ENCODE measurements at regions not wholly inside any gene's neighbourhood (a gene's known extent, or its start where the extent isn't known, plus 50 kb on each side); places are given as distances from the start of the nearest gene placed in this dataset.

DNA sequence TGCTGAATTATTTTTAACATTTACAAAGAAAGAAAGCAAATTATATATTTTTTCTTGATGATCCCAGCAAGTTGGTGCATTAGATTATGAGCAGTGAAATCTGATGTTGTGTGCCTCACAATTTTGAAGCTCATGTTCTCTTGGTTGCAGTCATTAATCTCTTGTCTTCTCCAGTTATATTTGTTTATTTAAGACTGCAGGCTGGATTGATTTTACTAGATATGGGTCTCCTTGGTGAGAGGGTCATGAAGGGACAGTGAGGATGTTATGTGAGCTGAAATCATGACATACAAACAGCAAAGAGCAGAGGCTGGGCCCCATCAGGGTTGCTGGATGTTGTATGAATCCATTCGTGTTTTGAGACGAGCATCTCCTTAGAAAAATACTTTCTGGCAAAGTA lies 64.2 kb upstream of the AKIRIN2 start:
- H2AFZ ChIP-seq (ENCODE audit: control insufficient read depth, low read length) = no peak overlapping the region
- H3K4me2 ChIP-seq (ENCODE audit: control insufficient read depth, extremely low read depth, insufficient read depth, low read depth, low read length) = no peak overlapping the region
- no peaks in the 10 kb centered on the region for H3K36me3 ChIP-seq (ENCODE audit: control insufficient read depth in 2 of 2, extremely low read depth in 1 of 2, insufficient read depth in 2 of 2, low read length in 2 of 2)
- TF ChIP-seq, protein P1, sequence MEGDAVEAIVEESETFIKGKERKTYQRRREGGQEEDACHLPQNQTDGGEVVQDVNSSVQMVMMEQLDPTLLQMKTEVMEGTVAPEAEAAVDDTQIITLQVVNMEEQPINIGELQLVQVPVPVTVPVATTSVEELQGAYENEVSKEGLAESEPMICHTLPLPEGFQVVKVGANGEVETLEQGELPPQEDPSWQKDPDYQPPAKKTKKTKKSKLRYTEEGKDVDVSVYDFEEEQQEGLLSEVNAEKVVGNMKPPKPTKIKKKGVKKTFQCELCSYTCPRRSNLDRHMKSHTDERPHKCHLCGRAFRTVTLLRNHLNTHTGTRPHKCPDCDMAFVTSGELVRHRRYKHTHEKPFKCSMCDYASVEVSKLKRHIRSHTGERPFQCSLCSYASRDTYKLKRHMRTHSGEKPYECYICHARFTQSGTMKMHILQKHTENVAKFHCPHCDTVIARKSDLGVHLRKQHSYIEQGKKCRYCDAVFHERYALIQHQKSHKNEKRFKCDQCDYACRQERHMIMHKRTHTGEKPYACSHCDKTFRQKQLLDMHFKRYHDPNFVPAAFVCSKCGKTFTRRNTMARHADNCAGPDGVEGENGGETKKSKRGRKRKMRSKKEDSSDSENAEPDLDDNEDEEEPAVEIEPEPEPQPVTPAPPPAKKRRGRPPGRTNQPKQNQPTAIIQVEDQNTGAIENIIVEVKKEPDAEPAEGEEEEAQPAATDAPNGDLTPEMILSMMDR (optimal IDR thresholded peaks at IDR 0.05 in 1 of 3, IDR thresholded peaks at IDR 0.05 in 1 of 3, conservative IDR thresholded peaks at IDR 0.05 in 1 of 3; ENCODE audit: extremely low read depth in 1 of 3, insufficient read depth in 2 of 3, low read length in 3 of 3) = no peak
- no peak for TF ChIP-seq EZH2 (IDR thresholded peaks at IDR 0.05; ENCODE audit: low read length)
- no peak overlapping the region for H3K27ac ChIP-seq (ENCODE audit: control insufficient read depth, insufficient read depth, low read length)
- H3K79me2 ChIP-seq (ENCODE audit: control insufficient read depth, insufficient read depth, low read length) = no peaks in the 10 kb centered on the region
- no peak overlapping the region for H3K4me3 ChIP-seq (ENCODE audit: control insufficient read depth in 2 of 3, extremely low read depth in 1 of 3, insufficient read depth in 2 of 3, low read depth in 1 of 3, low read length in 3 of 3)
- peaks cover 3% of the 10 kb centered on the region for H3K4me1 ChIP-seq (ENCODE audit: control insufficient read depth, extremely low read depth, insufficient read depth, low read length)
- no peak overlapping the region for H3K9ac ChIP-seq (ENCODE audit: control insufficient read depth, extremely low read depth, insufficient read depth, low read length)
- H3K9me3 ChIP-seq (ENCODE audit: control insufficient read depth, low read depth, low read length) = no peaks in the 10 kb centered on the region
- FAIRE-seq = no peak
- no peaks in the 10 kb centered on the region for H3K27me3 ChIP-seq (ENCODE audit: control insufficient read depth, extremely low read depth, insufficient read depth, low read length)
- no peak for DNase-seq (ENCODE audit: low read depth, low spot score)
- dilution Hi-C loops (cut with MboI; ENCODE audit: extremely low pct_ligation_motif_present, low sequenced_read_pairs) = no loop called here
- no peaks in the 10 kb centered on the region for H3K9me1 ChIP-seq (ENCODE audit: control insufficient read depth, extremely low read depth, insufficient read depth, low read length)
- H4K20me1 ChIP-seq (ENCODE audit: control insufficient read depth, extremely low read depth, insufficient read depth, low read length) = no peaks in the 10 kb centered on the region

GRCh38 chr6:87763901-87764300 lies 61.9 kb upstream of the AKIRIN2 start:
- H3K27me3 ChIP-seq (ENCODE audit: control insufficient read depth, extremely low read depth, insufficient read depth, low read length) = no peaks in the 10 kb centered on the region
- no peaks in the 10 kb centered on the region for H3K79me2 ChIP-seq (ENCODE audit: control insufficient read depth, insufficient read depth, low read length)
- no peak for DNase-seq (ENCODE audit: low read depth, low spot score)
- no peaks in the 10 kb centered on the region for H3K9me1 ChIP-seq (ENCODE audit: control insufficient read depth, extremely low read depth, insufficient read depth, low read length)
- no peaks in the 10 kb centered on the region for H3K36me3 ChIP-seq (ENCODE audit: control insufficient read depth in 2 of 2, extremely low read depth in 1 of 2, insufficient read depth in 2 of 2, low read length in 2 of 2)
- no peak for FAIRE-seq
- H4K20me1 ChIP-seq (ENCODE audit: control insufficient read depth, extremely low read depth, insufficient read depth, low read length) = no peaks in the 10 kb centered on the region
- no peak overlapping the region for H3K27ac ChIP-seq (ENCODE audit: control insufficient read depth, insufficient read depth, low read length)
- dilution Hi-C loops (cut with MboI; ENCODE audit: extremely low pct_ligation_motif_present, low sequenced_read_pairs) = no loop called here
- H3K4me2 ChIP-seq (ENCODE audit: control insufficient read depth, extremely low read depth, insufficient read depth, low read depth, low read length) = no peak overlapping the region
- H3K4me1 ChIP-seq (ENCODE audit: control insufficient read depth, extremely low read depth, insufficient read depth, low read length) = peaks cover 3% of the 10 kb centered on the region
- no peak overlapping the region for H3K9ac ChIP-seq (ENCODE audit: control insufficient read depth, extremely low read depth, insufficient read depth, low read length)
- peak overlapping the region; percentile 27 for H2AFZ ChIP-seq (ENCODE audit: control insufficient read depth, low read length)
- no peak overlapping the region for H3K4me3 ChIP-seq (ENCODE audit: control insufficient read depth in 2 of 3, extremely low read depth in 1 of 3, insufficient read depth in 2 of 3, low read depth in 1 of 3, low read length in 3 of 3)
- H3K9me3 ChIP-seq (ENCODE audit: control insufficient read depth, low read depth, low read length) = no peaks in the 10 kb centered on the region
- no peak for TF ChIP-seq EZH2 (IDR thresholded peaks at IDR 0.05; ENCODE audit: low read length)

GRCh38 chr6:87763276-87763675 lies 61.2 kb upstream of the AKIRIN2 start:
- no peaks in the 10 kb centered on the region for H3K9me1 ChIP-seq (ENCODE audit: control insufficient read depth, extremely low read depth, insufficient read depth, low read length)
- no peak overlapping the region for H3K4me2 ChIP-seq (ENCODE audit: control insufficient read depth, extremely low read depth, insufficient read depth, low read depth, low read length)
- DNase-seq (ENCODE audit: low read depth, low spot score) (no peak), FAIRE-seq (no peak)
- no peak for TF ChIP-seq EZH2 (IDR thresholded peaks at IDR 0.05; ENCODE audit: low read length)
- TF ChIP-seq, protein P1 (optimal IDR thresholded peaks at IDR 0.05 in 1 of 3, IDR thresholded peaks at IDR 0.05 in 1 of 3, conservative IDR thresholded peaks at IDR 0.05 in 1 of 3; ENCODE audit: extremely low read depth in 1 of 3, insufficient read depth in 2 of 3, low read length in 3 of 3) = no peak
- H3K4me1 ChIP-seq (ENCODE audit: control insufficient read depth, extremely low read depth, insufficient read depth, low read length) = peaks cover 3% of the 10 kb centered on the region
- no peak overlapping the region for H2AFZ ChIP-seq (ENCODE audit: control insufficient read depth, low read length)
- no peaks in the 10 kb centered on the region for H3K79me2 ChIP-seq (ENCODE audit: control insufficient read depth, insufficient read depth, low read length)
- H3K4me3 ChIP-seq (ENCODE audit: control insufficient read depth in 2 of 3, extremely low read depth in 1 of 3, insufficient read depth in 2 of 3, low read depth in 1 of 3, low read length in 3 of 3) = no peak overlapping the region
- H3K36me3 ChIP-seq (ENCODE audit: control insufficient read depth in 2 of 2, extremely low read depth in 1 of 2, insufficient read depth in 2 of 2, low read length in 2 of 2) = no peaks in the 10 kb centered on the region
- dilution Hi-C loops (cut with MboI; ENCODE audit: extremely low pct_ligation_motif_present, low sequenced_read_pairs) = no loop called here
- H3K9me3 ChIP-seq (ENCODE audit: control insufficient read depth, low read depth, low read length) = no peaks in the 10 kb centered on the region
- no peak overlapping the region for H3K27ac ChIP-seq (ENCODE audit: control insufficient read depth, insufficient read depth, low read length)
- no peak overlapping the region for H3K9ac ChIP-seq (ENCODE audit: control insufficient read depth, extremely low read depth, insufficient read depth, low read length)
- H3K27me3 ChIP-seq (ENCODE audit: control insufficient read depth, extremely low read depth, insufficient read depth, low read length) = no peaks in the 10 kb centered on the region
- H4K20me1 ChIP-seq (ENCODE audit: control insufficient read depth, extremely low read depth, insufficient read depth, low read length) = no peaks in the 10 kb centered on the region
